ENCODE measurements at regions not wholly inside any gene's neighbourhood (a gene's known extent, or its start where the extent isn't known, plus 50 kb on each side); places are given as distances from the start of the nearest gene placed in this dataset.

DNA sequence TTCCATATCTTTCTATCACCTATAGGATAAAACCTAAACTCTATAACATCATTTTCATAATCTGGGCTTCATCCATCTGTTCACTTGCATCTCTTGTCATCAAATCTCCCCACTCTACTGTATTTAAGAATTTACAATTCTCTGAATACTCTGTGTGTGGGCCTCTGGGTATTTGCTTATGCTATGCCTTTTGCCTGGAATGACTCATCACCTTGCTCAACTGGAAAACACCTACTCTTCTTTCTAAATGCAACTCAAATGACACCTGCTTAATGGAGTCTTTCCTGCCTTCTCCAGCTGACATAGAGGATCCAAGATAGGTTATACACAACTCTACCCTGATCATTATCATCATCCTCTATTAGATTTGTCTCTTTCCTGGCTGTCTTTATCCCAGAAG is 421.7 kb downstream of the SPATA31D1 start:
- TF ChIP-seq TAF1 (IDR thresholded peaks at IDR 0.05; ENCODE audit: borderline replicate concordance, insufficient read depth, low read length) (no peak), POLR2AphosphoS5 (IDR thresholded peaks at IDR 0.05; ENCODE audit: low read depth, low read length) (no peak), FOXP2 (optimal IDR thresholded peaks at IDR 0.05; ENCODE audit: borderline replicate concordance, extremely low read depth, extremely low read length, insufficient read depth) (no peak), SIN3A (IDR thresholded peaks at IDR 0.05; ENCODE audit: borderline replicate concordance, insufficient read depth, low read length) (no peak)
- TF ChIP-seq, protein P1, sequence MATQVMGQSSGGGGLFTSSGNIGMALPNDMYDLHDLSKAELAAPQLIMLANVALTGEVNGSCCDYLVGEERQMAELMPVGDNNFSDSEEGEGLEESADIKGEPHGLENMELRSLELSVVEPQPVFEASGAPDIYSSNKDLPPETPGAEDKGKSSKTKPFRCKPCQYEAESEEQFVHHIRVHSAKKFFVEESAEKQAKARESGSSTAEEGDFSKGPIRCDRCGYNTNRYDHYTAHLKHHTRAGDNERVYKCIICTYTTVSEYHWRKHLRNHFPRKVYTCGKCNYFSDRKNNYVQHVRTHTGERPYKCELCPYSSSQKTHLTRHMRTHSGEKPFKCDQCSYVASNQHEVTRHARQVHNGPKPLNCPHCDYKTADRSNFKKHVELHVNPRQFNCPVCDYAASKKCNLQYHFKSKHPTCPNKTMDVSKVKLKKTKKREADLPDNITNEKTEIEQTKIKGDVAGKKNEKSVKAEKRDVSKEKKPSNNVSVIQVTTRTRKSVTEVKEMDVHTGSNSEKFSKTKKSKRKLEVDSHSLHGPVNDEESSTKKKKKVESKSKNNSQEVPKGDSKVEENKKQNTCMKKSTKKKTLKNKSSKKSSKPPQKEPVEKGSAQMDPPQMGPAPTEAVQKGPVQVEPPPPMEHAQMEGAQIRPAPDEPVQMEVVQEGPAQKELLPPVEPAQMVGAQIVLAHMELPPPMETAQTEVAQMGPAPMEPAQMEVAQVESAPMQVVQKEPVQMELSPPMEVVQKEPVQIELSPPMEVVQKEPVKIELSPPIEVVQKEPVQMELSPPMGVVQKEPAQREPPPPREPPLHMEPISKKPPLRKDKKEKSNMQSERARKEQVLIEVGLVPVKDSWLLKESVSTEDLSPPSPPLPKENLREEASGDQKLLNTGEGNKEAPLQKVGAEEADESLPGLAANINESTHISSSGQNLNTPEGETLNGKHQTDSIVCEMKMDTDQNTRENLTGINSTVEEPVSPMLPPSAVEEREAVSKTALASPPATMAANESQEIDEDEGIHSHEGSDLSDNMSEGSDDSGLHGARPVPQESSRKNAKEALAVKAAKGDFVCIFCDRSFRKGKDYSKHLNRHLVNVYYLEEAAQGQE (IDR thresholded peaks at IDR 0.05; ENCODE audit: insufficient read depth in 1 of 2, low read depth in 2 of 2, low read length in 2 of 2) = no peak

Data from PFSK-1 (cell line).